ENCODE measurements at regions not wholly inside any gene's neighbourhood (a gene's known extent, or its start where the extent isn't known, plus 50 kb on each side); places are given as distances from the start of the nearest gene placed in this dataset.

DNA sequence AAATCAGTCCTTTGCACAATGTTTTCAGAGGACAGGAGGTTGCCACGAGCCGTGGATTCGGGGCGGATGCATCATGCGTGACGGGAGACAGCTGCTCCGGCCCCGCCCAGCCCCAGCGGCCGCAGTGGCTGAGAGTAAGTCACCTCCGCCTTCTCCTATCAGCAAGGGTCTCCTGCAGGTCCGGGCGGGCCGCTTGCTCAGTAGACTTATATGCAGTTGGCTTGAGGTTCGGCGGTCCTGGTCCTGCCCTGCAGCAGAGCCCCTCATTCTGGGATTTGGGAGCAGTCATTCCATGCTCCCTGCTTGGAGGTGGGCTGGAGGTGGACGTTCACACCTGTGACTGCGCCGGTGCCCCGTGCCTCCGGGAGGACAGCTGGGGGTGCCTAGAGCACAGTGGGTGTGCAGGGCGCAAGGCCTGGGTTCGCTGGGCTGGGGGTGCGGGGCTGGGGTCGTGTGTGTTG, 86.3 kb upstream of the ADRA2C start:
- Histone ChIP-seq H3K27me3 (no peaks in the 10 kb centered on the region), H3K9me3 (no peaks in the 10 kb centered on the region), H3K36me3 (no peaks in the 10 kb centered on the region), H3K4me3 (ENCODE audit: low read depth, low read length) (no peak overlapping the region), H3K4me1 (no peaks in the 10 kb centered on the region)
- peak; percentile 11 for DNase-seq
- TF ChIP-seq, protein P1, sequence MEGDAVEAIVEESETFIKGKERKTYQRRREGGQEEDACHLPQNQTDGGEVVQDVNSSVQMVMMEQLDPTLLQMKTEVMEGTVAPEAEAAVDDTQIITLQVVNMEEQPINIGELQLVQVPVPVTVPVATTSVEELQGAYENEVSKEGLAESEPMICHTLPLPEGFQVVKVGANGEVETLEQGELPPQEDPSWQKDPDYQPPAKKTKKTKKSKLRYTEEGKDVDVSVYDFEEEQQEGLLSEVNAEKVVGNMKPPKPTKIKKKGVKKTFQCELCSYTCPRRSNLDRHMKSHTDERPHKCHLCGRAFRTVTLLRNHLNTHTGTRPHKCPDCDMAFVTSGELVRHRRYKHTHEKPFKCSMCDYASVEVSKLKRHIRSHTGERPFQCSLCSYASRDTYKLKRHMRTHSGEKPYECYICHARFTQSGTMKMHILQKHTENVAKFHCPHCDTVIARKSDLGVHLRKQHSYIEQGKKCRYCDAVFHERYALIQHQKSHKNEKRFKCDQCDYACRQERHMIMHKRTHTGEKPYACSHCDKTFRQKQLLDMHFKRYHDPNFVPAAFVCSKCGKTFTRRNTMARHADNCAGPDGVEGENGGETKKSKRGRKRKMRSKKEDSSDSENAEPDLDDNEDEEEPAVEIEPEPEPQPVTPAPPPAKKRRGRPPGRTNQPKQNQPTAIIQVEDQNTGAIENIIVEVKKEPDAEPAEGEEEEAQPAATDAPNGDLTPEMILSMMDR (IDR thresholded peaks at IDR 0.05; ENCODE audit: low read depth, low read length), result no peak

DNA sequence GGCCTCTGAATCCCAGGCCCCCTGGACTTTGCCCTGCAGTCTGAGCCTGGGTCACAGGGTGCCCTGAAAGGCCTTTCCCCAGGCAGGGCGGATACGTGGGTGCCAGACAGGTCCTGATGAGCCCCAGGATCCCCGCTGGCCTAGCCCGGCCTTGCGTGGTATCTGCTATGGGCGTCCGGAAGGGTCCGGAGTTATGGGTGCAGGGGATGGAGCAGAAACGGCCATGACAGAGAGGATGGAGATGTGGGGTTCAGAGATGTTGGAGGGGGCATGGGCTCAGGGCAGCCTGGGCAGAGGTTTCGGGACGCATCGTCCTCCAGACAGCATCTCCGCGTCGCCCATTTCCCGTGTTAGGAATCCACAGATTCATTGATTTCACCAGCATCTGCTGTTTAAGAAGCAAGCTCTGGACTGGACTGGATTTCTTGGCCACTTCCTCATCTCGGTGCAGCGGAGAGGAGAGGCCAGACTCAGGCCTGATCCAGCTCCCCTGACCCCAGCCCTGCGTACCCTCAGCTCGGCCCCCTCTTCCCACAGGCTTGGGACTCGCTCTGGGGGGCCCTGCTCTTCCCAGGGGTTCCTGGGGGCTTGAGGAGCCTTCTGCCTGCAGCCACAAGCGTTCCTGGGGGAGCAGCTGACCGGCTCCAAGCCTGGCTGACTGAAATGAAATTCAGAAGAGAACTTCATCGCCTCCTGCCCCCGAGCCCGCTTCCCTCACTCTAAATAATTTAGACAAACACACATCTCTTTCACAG, 86.9 kb upstream of the ADRA2C start:
- Histone ChIP-seq H3K36me3 (no peaks in the 10 kb centered on the region), H3K4me3 (ENCODE audit: low read depth, low read length) (no peak overlapping the region), H3K9me3 (no peaks in the 10 kb centered on the region), H3K27me3 (no peaks in the 10 kb centered on the region), H3K4me1 (no peaks in the 10 kb centered on the region)
- TF ChIP-seq, protein P1 (IDR thresholded peaks at IDR 0.05; ENCODE audit: low read depth, low read length), result no peak
- DNase-seq, result peak; percentile 6

DNA sequence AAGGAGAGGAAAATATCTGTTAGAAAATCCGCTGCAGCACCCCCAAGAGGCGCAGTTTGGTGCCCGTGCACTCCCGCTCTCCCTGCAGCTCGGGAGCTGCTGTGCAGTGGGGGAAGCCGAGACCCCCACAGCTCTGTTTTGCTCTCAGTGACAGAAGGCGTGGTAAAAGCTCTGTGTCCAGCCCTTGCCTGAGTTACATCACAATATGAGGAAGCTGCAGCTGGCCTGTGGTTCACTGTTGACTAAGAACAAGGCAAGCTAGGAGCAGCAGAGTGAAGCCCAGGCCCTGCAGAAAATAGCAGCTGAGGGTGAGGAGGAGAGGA, 88.5 kb upstream of the ADRA2C start:
- Histone ChIP-seq H3K36me3 (no peaks in the 10 kb centered on the region), H3K4me1 (no peaks in the 10 kb centered on the region), H3K27me3 (no peaks in the 10 kb centered on the region), H3K4me3 (ENCODE audit: low read depth, low read length) (no peak overlapping the region), H3K9me3 (no peaks in the 10 kb centered on the region)
- peak; percentile 4 for DNase-seq
- TF ChIP-seq, protein P1 (IDR thresholded peaks at IDR 0.05; ENCODE audit: low read depth, low read length), result no peak

DNA sequence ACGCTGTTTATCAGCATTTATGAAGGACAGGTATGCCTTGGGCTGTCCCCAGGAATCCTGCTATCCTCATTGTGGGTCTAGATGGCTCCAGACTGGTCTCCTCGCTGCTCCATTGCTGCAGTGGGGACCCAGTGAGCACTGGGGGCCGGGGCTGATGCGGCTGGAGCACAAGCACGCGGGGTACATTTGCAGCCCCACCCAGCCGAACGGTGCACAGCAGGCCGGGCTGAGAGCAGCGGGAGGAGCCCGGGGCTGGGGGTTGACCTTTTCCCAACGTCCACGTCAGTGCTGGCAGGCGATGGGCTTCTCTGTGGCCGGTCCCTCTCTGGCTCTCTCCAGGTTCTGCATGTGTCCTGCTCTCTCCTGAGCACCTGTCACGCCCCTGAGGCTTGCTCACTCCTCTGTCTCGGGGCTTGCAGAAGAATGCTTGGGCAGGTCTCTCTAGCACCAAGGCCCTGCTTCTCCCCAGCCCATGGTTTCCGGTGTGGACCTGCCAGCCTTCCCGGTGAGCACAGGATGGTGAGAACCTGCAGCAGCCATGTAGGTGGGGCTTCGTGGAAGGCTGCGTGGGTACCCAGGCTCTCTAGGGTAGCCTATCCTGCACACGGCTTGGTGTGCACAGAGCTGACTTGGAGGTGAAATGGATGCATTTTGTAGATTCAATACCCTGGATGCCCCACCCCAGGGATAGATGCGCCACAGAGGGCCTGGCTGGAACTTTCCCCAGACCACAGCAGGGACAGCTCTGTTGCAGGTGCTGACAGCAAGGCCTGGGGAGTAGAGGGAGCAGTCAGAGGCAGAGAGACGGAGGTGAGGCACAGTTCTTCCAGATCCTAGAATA, 89.1 kb upstream of the ADRA2C start:
- no peak overlapping the region for H3K4me3 ChIP-seq (ENCODE audit: low read depth, low read length)
- peak; percentile 3 for DNase-seq
- no peaks in the 10 kb centered on the region for H3K36me3 ChIP-seq
- no peaks in the 10 kb centered on the region for H3K9me3 ChIP-seq
- no peaks in the 10 kb centered on the region for H3K27me3 ChIP-seq
- TF ChIP-seq, protein P1 (IDR thresholded peaks at IDR 0.05; ENCODE audit: low read depth, low read length), result no peak
- H3K4me1 ChIP-seq, result no peaks in the 10 kb centered on the region

DNA sequence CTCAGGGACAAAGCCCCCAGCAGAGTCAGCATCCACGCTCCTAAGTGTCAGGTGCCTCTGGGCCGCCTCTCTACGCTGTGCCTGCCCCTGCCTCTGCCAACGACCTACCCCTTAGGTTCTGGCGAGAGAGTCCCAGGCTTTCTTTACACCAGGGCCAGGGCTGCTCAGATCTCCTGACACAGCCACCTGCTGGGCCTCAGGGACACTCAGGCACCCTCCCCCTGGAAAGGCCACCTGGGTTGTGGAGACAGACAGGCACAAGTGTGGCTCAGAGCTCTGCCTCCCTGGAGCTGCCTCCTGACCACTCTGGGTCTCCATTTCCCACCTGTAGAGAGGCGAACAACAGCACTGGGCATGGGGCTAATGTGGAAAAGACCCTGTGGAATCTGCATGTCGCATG, 90.0 kb upstream of the ADRA2C start:
- TF ChIP-seq, protein P1 (IDR thresholded peaks at IDR 0.05; ENCODE audit: low read depth, low read length), result no peak
- Histone ChIP-seq H3K9me3 (no peaks in the 10 kb centered on the region), H3K36me3 (no peaks in the 10 kb centered on the region), H3K4me3 (ENCODE audit: low read depth, low read length) (no peak overlapping the region), H3K4me1 (no peaks in the 10 kb centered on the region), H3K27me3 (no peaks in the 10 kb centered on the region)
- DNase-seq, result no peak
